ENCODE measurements at regions not wholly inside any gene's neighbourhood (a gene's known extent, or its start where the extent isn't known, plus 50 kb on each side); places are given as distances from the start of the nearest gene placed in this dataset.

- no peak for TF ChIP-seq CTCF (conservative IDR thresholded peaks at IDR 0.05)
- no peak overlapping the region for H3K27ac ChIP-seq
Observed at GRCh38 chr1:4318720-4319119, 335.7 kb upstream of the AJAP1 start.

GRCh38 chr1:4319496-4319895 is 334.9 kb upstream of the AJAP1 start:
- no peak for TF ChIP-seq CTCF (conservative IDR thresholded peaks at IDR 0.05)
- H3K27ac ChIP-seq, result no peak overlapping the region

GRCh38 chr1:4322881-4323280 is 331.5 kb upstream of the AJAP1 start:
- no peak for TF ChIP-seq CTCF (conservative IDR thresholded peaks at IDR 0.05)

GRCh38 chr1:4323309-4323708 is 331.1 kb upstream of the AJAP1 start:
- TF ChIP-seq CTCF (conservative IDR thresholded peaks at IDR 0.05), result no peak
- no peak overlapping the region for H3K27ac ChIP-seq

More at GRCh38 chr1:4322881-4323280, 331.5 kb upstream of the AJAP1 start:
- H3K27ac ChIP-seq, result no peak overlapping the region

- no peak for TF ChIP-seq CTCF (conservative IDR thresholded peaks at IDR 0.05)
- no peak overlapping the region for H3K27ac ChIP-seq
Observed at GRCh38 chr1:4324525-4324924, 329.9 kb upstream of the AJAP1 start.

GRCh38 chr1:4327142-4327541 is 327.3 kb upstream of the AJAP1 start:
- H3K27ac ChIP-seq, result no peak overlapping the region

GRCh38 chr1:4328402-4329071 is 325.9 kb upstream of the AJAP1 start:
- no peak overlapping the region for H3K27ac ChIP-seq
- TF ChIP-seq CTCF (conservative IDR thresholded peaks at IDR 0.05), result no peak

More at GRCh38 chr1:4327142-4327541, 327.3 kb upstream of the AJAP1 start:
- TF ChIP-seq CTCF (conservative IDR thresholded peaks at IDR 0.05), result no peak

All from VCaP (cell line).